ENCODE measurements at regions not wholly inside any gene's neighbourhood (a gene's known extent, or its start where the extent isn't known, plus 50 kb on each side); places are given as distances from the start of the nearest gene placed in this dataset.

DNA sequence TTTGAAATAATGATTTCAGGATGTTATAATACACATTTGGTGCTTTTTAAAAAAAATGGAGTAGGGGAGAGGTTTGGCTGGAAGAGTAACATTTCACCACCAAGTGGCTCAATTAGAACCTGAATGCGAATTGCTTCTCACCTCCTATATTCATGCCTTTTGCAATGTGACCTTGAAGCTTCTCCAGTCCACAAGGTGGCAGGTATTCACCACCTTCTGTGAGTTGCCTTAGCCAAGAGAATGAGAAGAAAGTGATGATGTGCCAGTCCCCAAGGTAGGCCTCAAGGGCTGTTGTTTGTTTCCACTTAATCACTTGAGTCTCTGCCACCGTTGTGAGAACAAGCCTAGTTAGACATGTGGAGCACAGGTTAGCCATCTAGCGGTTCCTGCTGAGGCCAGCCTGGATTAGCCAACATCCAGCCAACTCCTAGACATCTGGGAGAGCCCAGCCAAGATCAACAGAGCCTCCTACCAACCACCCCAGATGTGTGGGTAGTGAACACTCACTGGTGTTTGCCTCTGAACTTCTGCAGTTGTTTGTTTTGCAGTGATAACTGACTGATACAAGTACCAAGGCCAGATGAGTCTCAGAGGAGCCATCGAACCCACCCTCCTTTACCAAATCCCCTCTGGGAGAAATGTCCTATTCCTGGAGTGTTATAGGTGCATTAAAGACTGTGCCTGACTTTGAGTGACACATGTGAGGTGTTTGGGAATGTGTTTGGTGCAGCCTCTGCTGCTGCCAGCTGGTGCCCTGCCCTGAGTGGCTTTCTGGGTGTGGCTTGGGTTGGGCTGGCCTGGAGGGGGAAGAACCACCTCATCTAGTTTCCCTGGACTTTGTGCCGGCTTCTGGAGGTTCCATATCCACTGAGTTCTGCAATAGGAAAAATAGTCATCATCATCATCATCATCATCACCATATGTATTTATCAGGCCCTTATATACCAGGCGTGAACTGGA, 132.5 kb upstream of the RFLNA start:
- no peak for DNase-seq (ENCODE audit: low read depth in 2 of 2)

DNA sequence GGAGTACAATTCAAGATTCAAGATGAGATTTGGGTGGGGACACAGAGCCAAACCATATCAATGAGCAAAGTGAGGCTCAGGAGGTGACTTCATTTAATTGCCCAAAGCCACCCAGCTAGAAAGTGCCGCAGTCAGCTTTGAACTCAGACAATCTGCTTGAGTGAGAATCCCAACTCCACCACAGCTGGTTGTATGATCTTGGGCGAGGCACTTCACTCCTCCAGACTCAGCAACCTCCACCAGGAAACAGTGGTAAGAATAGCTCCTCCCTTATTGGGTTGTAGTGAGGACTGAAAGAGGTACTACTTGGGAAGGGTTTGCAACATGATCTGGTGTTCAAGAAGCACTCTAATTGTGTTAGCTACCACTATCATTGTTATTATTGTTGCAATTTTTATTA, 129.2 kb upstream of the RFLNA start:
- no peak for DNase-seq (ENCODE audit: low read depth in 2 of 2)

- DNase-seq (ENCODE audit: low read depth in 2 of 2), result no peak
These were observed 127.8 kb upstream of the RFLNA start for GRCh38 chr12:124167141-124167540.

GRCh38 chr12:124168016-124168786, 126.7 kb upstream of the RFLNA start:
- DNase-seq (ENCODE audit: low read depth in 2 of 2), result no peak

DNA sequence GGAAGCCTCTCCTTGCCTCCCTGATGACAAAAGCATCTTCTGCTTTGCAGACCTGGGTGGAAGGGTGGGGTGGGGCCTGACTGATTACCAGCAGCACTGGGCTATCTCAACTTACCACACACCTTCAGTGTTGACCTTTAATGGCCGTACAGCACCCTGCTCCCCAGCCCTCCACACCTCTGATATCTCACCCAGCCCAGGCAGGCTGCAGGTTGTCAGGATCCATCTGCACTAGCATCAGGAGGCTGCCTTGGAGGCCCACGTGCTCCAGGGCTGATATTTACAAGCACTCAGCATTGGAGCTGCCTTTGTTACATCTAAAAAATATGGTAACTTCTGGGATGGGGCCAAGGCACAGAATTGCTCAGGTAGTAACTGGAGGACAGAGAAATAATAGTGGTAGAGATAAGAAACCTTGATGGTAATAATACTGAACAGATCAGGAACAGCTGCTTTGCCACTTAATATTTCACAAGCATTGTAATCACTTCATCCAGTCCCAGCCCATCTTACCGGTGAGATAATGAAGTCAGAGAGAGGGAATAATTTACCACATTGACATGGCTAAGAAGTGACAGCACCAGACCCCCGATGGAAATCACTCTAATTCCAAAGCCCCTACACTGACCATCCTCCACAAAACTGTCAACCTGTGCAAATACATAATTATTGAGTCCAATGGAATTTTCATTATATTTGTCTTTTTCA, 125.2 kb upstream of the RFLNA start:
- no peak for DNase-seq (ENCODE audit: low read depth in 2 of 2)

DNA sequence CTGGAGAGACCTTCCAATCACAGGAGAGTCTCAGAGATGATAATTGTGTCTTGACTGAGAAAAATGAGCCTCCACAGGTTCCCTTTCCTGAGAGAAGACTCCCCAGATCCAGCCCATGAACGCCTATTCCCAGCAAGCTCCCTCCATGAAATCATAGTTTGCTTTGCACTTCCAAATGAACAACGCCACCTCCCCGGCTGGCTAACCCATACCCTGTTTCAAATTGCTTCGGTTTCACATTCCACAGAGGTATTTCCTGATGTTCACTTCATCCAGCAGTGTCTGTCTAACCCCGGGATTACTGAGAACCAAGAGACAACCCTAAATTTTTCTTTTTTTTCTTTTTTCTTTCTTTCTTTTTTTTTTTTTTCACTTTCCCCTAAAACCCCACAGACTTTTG, 124.1 kb upstream of the RFLNA start:
- no peak for DNase-seq (ENCODE audit: low read depth in 2 of 2)

DNA sequence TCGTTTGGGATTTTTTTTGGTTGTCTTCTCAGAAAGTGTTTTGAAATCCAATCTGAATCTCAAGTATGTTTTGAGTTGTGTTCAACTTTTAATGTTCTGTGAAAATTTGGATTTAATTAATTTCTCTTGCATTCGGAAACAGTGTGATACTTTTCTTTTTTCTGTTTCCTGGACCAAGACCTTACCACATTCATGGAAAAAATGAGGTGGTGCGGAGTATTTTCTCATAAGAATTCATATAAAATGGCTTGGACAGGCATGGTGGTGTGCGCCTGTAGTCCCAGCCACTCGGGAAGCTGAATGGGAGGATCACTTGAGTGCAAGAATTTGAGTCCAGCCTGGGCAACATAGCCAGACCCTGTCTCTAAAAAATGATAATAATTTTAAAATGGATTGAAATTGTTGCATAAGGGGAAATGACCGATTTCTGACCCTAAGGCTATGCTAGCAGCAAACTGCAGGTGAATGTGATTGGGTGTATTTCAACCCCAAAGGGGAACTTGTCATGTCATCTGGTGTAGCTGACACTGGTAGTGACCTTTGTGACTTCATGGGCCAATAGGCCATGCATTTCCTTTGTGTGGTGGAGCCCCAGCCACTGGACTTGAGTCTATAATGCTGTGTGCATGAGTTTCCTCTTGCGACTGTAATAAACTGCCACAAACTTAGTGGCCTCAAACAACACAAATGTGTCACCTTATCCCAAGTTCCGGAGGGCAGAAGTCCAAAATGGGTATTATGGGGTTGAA, 123.5 kb upstream of the RFLNA start:
- DNase-seq (ENCODE audit: low read depth in 2 of 2), result no peak

GRCh38 chr12:124172636-124173035, 122.3 kb upstream of the RFLNA start:
- DNase-seq (ENCODE audit: low read depth in 2 of 2), result no peak

DNA sequence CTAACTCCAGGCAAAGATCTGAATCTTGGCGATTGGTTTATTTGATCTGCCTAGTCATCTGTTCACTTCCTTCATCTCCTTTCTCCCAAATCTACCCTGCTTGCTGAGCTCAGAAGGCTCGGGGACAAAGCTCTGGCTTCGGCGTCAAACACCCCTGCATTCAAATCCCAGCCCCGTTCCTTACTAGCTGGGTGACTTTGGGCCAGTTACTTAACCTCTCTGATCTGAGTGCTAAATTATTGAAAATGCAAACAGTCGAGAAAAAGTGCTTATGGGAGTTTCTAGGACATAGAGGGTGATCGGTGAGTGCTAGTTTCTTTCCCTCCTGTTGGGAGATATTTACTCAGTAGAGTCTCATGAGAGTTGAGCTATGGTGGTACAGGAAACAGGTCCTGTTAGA, 121.2 kb upstream of the RFLNA start:
- DNase-seq (ENCODE audit: low read depth in 2 of 2), result no peak

DNA sequence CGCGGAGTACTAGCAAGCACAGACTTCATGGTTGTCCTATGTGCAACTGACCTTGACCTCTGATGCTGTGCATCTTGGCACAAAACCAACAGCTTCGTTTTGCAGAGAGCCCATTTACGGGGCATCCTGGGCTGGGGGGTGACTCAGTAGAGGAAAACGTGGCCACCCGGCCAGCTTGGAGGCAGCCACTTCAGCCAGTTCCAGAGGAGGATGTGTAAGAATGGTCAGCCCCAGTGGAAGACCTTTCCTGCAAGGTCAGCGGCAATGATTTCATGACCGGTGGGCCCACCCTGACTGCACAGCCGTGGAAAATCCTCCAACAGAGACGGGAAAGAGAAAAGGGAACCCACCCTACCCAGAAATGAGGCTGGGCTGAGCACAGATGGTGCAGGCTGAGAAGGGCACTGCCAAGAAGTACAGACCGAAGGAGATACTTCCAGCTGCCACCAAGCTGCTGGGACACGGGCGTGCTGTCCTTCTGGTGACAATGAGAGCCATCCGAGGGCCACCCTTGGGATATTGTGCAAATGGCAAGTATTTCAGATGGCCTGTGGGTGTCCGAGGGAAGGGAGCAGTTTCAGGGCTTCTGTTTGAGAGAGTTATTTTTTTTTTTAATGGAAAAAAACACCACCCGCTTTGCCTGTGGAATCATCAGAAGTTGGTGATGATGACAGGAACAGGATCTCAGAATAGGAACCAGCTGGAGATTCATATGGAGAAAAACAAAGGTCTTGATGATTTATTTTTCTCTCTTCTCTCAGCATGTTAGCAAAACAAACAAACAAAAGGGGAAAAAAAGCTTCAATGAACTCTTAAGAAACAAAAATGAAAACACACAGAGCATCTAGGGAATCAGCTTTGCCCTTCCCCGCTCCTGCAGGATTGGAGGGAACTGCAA, 120.2 kb upstream of the RFLNA start:
- DNase-seq (ENCODE audit: low read depth in 2 of 2), result no peak

GRCh38 chr12:124175704-124176103, 119.2 kb upstream of the RFLNA start:
- DNase-seq (ENCODE audit: low read depth in 2 of 2), result no peak

DNA sequence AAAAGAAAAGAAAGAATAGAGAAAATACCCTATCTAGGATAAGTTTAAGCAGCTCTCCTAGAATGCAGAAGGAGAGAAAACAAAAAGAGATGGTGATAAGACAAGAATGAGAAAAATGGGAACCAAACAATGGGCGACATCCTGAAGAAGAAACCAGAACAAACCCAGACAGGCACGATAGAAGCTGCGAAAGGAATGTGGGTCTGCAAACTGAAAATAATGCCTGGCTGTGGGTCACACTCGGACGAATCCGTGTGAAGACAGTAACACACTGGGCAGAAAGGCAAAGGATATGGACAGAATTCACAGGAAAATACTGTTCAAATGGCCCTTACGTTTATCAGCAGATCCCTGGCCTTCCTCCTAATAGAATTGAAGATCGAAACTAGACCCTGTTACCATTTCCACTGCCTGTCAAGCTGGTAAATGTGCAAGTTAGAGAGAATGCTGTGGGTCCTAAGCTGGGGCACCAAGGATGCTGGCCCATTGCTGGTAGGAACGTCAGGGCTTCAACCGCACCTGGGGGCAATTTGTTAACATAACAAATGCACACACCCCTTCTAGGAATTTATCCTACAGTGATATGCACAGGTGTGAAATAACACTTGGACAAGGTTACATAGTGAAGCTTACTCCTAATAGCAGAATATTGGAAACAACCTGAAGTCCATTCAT, 117.5 kb upstream of the RFLNA start:
- DNase-seq (ENCODE audit: low read depth in 2 of 2), result no peak

- no peak for DNase-seq (ENCODE audit: low read depth in 2 of 2)
These were observed 117.0 kb upstream of the RFLNA start for GRCh38 chr12:124177951-124178316.

- DNase-seq (ENCODE audit: low read depth in 2 of 2), result no peak
These were observed 114.8 kb upstream of the RFLNA start for GRCh38 chr12:124179936-124180607.

DNA sequence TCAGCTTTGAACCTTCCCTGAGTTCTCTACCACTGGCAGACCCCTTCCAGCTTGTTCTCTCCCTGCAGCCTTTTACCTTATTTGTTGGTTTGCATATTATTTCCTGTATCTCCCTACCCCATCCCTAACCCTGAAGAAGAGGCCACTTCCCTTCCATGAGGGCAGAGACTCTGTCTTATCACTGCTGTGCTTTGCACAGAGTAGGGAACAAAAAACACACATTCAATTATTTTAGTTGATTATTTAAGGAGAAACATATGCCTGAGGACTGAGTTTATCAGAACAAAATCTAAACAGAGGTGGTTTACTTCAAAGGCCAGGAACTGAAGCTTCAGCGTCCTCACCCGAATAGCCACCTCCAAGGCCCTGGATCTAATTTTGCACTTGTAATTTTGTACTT, 111.7 kb upstream of the RFLNA start:
- no peak for DNase-seq (ENCODE audit: low read depth in 2 of 2)

GRCh38 chr12:124184456-124184855, 110.4 kb upstream of the RFLNA start:
- no peak for DNase-seq (ENCODE audit: low read depth in 2 of 2)

DNA sequence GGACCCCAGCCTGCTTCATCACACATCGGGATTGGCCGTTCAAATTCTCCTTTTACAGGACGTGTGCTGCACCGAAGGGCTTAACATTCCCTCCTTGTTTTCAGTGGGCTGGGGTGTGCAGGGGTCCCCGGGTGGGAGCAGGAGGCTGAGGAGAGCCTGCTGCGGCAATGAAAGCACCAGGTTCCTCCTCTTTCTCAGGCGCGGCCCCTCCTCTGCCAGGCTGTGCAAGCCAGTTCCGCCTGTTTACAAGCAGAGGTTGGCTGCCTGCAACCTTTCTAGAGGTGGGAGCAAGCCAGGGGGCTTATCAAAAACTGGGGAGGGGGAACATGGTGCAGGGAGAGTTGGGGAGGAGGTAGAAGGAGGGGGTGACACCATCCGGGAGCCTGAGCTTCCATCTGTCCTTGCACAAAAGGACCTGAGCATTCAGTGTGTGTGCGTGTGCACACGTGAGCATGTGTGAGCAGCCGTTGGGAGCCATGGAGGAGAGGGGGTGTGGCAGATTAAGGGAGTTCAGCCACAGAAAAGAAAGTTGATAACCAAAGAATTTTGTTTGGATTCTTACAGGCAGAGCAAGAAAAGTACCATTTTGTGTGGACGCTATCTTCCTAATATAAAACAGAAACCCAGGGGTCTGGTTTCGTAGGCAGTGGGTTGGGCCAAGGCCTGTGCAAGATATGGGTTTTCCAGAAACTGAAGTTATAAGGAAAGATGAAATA, 108.8 kb upstream of the RFLNA start:
- DNase-seq (ENCODE audit: low read depth in 2 of 2), result no peak

DNA sequence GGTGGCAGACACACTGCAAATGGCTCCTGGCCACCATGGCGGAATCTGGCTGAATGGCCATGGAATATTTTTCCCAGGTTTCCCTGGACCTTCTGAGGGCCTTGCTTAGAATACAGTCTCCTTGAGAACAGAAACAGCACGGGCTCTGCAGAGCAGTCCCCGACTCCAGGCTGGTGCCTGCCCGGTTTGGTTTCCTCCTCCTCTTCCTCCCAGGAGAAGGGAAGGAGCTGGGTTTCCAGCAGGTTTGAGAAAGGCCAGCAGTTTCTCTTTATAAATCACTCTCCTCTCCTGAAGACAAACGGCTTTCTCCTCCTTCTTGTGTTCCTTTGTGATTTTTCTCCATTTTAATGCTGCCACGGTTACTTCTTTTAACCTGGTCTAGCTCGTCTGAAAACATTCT, 106.8 kb upstream of the RFLNA start:
- no peak for DNase-seq (ENCODE audit: low read depth in 2 of 2)
